DND-41 (cell line): ENCODE measurements at regions not wholly inside any gene's neighbourhood (a gene's known extent, or its start where the extent isn't known, plus 50 kb on each side); places are given as distances from the start of the nearest gene placed in this dataset.

Experiments used
- EZH2 ChIP-seq: IDR thresholded peaks from 3 replicates; pipeline ENCODE4 v1.6.1; 2012; ENCODE audit warnings: borderline replicate concordance, low read depth, mild to moderate bottlenecking, moderate library complexity, low read length, inconsistent platforms; ENCODE audit not compliant: severe bottlenecking
- TF ChIP-seq, protein P1 (sequence below): IDR thresholded peaks from 2 replicates; pipeline ENCODE4 v1.5.1; 2012; ENCODE audit warnings: borderline replicate concordance, low read length, moderate library complexity, mild to moderate bottlenecking; ENCODE audit not compliant: poor library complexity, severe bottlenecking; ENCODE audit errors: extremely low read depth

- TF ChIP-seq EZH2, result no peak
- TF ChIP-seq, protein P1, sequence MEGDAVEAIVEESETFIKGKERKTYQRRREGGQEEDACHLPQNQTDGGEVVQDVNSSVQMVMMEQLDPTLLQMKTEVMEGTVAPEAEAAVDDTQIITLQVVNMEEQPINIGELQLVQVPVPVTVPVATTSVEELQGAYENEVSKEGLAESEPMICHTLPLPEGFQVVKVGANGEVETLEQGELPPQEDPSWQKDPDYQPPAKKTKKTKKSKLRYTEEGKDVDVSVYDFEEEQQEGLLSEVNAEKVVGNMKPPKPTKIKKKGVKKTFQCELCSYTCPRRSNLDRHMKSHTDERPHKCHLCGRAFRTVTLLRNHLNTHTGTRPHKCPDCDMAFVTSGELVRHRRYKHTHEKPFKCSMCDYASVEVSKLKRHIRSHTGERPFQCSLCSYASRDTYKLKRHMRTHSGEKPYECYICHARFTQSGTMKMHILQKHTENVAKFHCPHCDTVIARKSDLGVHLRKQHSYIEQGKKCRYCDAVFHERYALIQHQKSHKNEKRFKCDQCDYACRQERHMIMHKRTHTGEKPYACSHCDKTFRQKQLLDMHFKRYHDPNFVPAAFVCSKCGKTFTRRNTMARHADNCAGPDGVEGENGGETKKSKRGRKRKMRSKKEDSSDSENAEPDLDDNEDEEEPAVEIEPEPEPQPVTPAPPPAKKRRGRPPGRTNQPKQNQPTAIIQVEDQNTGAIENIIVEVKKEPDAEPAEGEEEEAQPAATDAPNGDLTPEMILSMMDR, result no peak
Measured at GRCh38 chr13:78286748-78287147, 316.6 kb downstream of the POU4F1 start.
